Fibroblast of lung (primary cell): ENCODE measurements at regions not wholly inside any gene's neighbourhood (a gene's known extent, or its start where the extent isn't known, plus 50 kb on each side); places are given as distances from the start of the nearest gene placed in this dataset.

ENCODE experiments used
- DNase-seq, 2 donors: peaks; one replicate each; pipeline versions ENCODE4 v3.0.0 to v3.0.0-alpha.2; 2010; ENCODE audit warnings: low read depth in 2 of 2
- H2AFZ ChIP-seq: 2 replicates; pipeline ENCODE4 v1.5.1; 2012; ENCODE audit warnings: low read length, control low read depth, inconsistent platforms
- H3K27ac ChIP-seq: 2 replicates; pipeline ENCODE4 v1.5.1; 2011; ENCODE audit warnings: low read length, control low read depth; ENCODE audit not compliant: insufficient read depth
- H3K27me3 ChIP-seq: 2 replicates; pipeline ENCODE4 v1.5.1; 2011; ENCODE audit warnings: mild to moderate bottlenecking, low read length; ENCODE audit not compliant: control insufficient read depth, insufficient read depth
- H3K36me3 ChIP-seq: 2 replicates; pipeline ENCODE4 v1.5.1; 2011; ENCODE audit warnings: low read length; ENCODE audit not compliant: control insufficient read depth, insufficient read depth
- H3K4me1 ChIP-seq: 2 replicates; pipeline ENCODE4 v1.5.1; 2011; ENCODE audit warnings: low read length; ENCODE audit not compliant: control insufficient read depth, insufficient read depth; ENCODE audit errors: extremely low read depth
- H3K4me2 ChIP-seq: 2 replicates; pipeline ENCODE4 v1.5.1; 2011; ENCODE audit warnings: low read length, control low read depth; ENCODE audit not compliant: insufficient read depth; ENCODE audit errors: extremely low read depth
- H3K4me3 ChIP-seq, 4 experiments: fragments of 200-600 bp in 1 of 4; sonication (generic) in 1 of 4; replicated peaks in 1 of 4; 2 replicates each; pipeline ENCODE4 v1.5.1; 2011 to 2016; ENCODE audit warnings: low read length in 4 of 4, low read depth in 3 of 4, mild to moderate bottlenecking in 3 of 4, control low read depth in 2 of 4, inconsistent platforms in 1 of 4, mixed read lengths in 1 of 4; ENCODE audit not compliant: insufficient read depth in 1 of 4; ENCODE audit errors: control extremely low read depth in 1 of 4
- H3K79me2 ChIP-seq: 2 replicates; pipeline ENCODE4 v1.5.1; 2012; ENCODE audit warnings: mild to moderate bottlenecking, low read length, inconsistent platforms; ENCODE audit not compliant: control insufficient read depth, insufficient read depth
- H3K9ac ChIP-seq: 2 replicates; pipeline ENCODE4 v1.5.1; 2011; ENCODE audit warnings: mild to moderate bottlenecking, low read length, control low read depth; ENCODE audit not compliant: insufficient read depth
- H3K9me3 ChIP-seq: 2 replicates; pipeline ENCODE4 v1.5.1; 2012; ENCODE audit warnings: low read depth, low read length; ENCODE audit not compliant: control insufficient read depth, insufficient read depth
- H4K20me1 ChIP-seq: 2 replicates; pipeline ENCODE4 v1.5.1; 2011; ENCODE audit warnings: low read length; ENCODE audit not compliant: control insufficient read depth, insufficient read depth; ENCODE audit errors: extremely low read depth
- EZH2 ChIP-seq: IDR thresholded peaks from 2 replicates; pipeline ENCODE4 v1.5.1; 2012; ENCODE audit warnings: low read length, control low read depth, mild to moderate bottlenecking; ENCODE audit errors: missing control alignments
- TF ChIP-seq, protein P1 (sequence below), 2 donors: IDR thresholded peaks in 1 of 2; conservative IDR thresholded peaks in 1 of 2; 1 replicate in 1 of 2; 2 replicates in 1 of 2; pipeline ENCODE4 v1.5.1; 2011 to 2012; ENCODE audit warnings: low read length in 2 of 2, control low read depth in 1 of 2, inconsistent platforms in 1 of 2, low read depth in 1 of 2, mild to moderate bottlenecking in 1 of 2

DNA sequence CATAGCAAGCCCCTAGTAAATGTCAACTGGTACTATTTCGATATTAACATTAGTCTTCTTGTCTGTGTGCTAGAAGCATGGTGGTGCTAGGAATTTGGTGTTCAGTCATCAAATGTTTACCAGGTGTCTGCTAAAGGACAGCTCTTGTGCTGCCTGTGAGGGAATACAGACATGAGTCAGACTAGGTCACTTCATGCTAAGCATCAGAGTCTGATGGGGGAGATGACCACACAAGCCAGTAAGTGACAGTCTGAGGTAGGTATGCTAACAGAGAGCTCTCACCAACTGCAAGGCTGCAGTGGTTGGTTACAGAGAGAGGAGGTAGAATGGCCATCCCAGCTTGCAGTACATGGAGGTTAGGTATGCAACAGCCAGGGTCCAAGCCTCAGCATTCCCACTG lies 320.9 kb downstream of the CDK5RAP2 start:
- Histone ChIP-seq H3K4me2 (no peak overlapping the region), H2AFZ (no peak overlapping the region), H4K20me1 (no peaks in the 10 kb centered on the region), H3K36me3 (no peaks in the 10 kb centered on the region), H3K27ac (no peak overlapping the region), H3K4me3 (no peak overlapping the region), H3K9ac (no peak overlapping the region), H3K27me3 (no peaks in the 10 kb centered on the region), H3K9me3 (no peaks in the 10 kb centered on the region), H3K79me2 (no peaks in the 10 kb centered on the region), H3K4me1 (no peaks in the 10 kb centered on the region)
- no peak for DNase-seq
- TF ChIP-seq, protein P1, sequence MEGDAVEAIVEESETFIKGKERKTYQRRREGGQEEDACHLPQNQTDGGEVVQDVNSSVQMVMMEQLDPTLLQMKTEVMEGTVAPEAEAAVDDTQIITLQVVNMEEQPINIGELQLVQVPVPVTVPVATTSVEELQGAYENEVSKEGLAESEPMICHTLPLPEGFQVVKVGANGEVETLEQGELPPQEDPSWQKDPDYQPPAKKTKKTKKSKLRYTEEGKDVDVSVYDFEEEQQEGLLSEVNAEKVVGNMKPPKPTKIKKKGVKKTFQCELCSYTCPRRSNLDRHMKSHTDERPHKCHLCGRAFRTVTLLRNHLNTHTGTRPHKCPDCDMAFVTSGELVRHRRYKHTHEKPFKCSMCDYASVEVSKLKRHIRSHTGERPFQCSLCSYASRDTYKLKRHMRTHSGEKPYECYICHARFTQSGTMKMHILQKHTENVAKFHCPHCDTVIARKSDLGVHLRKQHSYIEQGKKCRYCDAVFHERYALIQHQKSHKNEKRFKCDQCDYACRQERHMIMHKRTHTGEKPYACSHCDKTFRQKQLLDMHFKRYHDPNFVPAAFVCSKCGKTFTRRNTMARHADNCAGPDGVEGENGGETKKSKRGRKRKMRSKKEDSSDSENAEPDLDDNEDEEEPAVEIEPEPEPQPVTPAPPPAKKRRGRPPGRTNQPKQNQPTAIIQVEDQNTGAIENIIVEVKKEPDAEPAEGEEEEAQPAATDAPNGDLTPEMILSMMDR (conservative IDR thresholded peaks at IDR 0.05 in 1 of 2, IDR thresholded peaks at IDR 0.05 in 1 of 2; ENCODE audit: low read depth in 1 of 2, low read length in 2 of 2): no peak
- no peak for TF ChIP-seq EZH2

DNA sequence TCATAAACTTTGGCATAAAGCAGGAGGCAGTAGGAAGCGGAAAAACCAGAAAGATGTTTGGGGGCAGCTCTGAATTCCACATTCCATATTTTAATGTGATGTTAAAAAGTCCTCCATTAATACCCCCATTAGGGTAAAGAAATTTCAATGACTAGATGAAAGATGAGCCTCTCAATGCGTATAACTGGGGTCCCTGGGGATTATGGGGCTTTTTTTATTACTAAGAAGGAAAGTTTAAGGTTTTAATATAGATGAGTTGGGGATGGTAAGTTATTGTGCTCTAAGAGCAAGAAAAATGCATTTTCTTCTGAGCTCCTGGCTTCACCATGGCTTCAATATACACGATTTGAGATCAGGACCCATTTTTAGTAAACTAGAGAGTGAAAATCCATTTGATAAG lies 321.9 kb downstream of the CDK5RAP2 start:
- Histone ChIP-seq H3K9ac (no peak overlapping the region), H3K4me1 (no peaks in the 10 kb centered on the region), H4K20me1 (no peaks in the 10 kb centered on the region), H3K4me3 (no peak overlapping the region), H3K36me3 (no peaks in the 10 kb centered on the region), H3K27me3 (no peaks in the 10 kb centered on the region), H3K79me2 (no peaks in the 10 kb centered on the region), H3K9me3 (no peaks in the 10 kb centered on the region), H2AFZ (no peak overlapping the region), H3K27ac (no peak overlapping the region), H3K4me2 (no peak overlapping the region)
- DNase-seq: no peak
- no peak for TF ChIP-seq EZH2
- TF ChIP-seq, protein P1 (conservative IDR thresholded peaks at IDR 0.05 in 1 of 2, IDR thresholded peaks at IDR 0.05 in 1 of 2; ENCODE audit: low read depth in 1 of 2, low read length in 2 of 2): no peak

DNA sequence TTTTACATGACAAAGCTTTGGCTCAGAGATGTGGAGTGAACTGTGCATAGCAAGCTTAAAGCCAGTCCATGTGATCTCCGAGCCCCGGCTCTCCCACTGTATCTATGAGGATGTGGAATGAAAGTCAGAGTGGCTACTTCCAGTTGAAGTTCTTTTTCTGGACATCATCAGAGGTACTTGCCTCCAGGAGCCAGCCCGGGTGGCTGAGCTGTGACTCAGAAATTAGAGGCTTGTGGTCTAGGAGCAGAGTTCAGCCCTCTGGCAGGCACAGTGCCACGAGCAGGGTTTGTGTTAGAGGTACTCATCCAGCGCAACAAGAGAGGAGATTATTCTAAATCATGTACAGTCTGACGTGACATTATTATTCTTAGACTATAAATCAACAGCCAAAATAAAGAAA lies 322.5 kb downstream of the CDK5RAP2 start:
- no peaks in the 10 kb centered on the region for H3K36me3 ChIP-seq
- H3K27me3 ChIP-seq: no peaks in the 10 kb centered on the region
- H3K27ac ChIP-seq: no peak overlapping the region
- no peaks in the 10 kb centered on the region for H3K79me2 ChIP-seq
- H3K4me2 ChIP-seq: no peak overlapping the region
- H3K4me1 ChIP-seq: no peaks in the 10 kb centered on the region
- no peak overlapping the region for H2AFZ ChIP-seq
- peak in 1 of 2 donors; percentile 25 for DNase-seq
- H3K4me3 ChIP-seq: no peak overlapping the region
- TF ChIP-seq EZH2: no peak
- TF ChIP-seq, protein P1 (conservative IDR thresholded peaks at IDR 0.05 in 1 of 2, IDR thresholded peaks at IDR 0.05 in 1 of 2; ENCODE audit: low read depth in 1 of 2, low read length in 2 of 2): no peak
- no peak overlapping the region for H3K9ac ChIP-seq
- H3K9me3 ChIP-seq: no peaks in the 10 kb centered on the region
- H4K20me1 ChIP-seq: no peaks in the 10 kb centered on the region
